PC-9 (cell line): ENCODE measurements at regions not wholly inside any gene's neighbourhood (a gene's known extent, or its start where the extent isn't known, plus 50 kb on each side); places are given as distances from the start of the nearest gene placed in this dataset.

ENCODE experiments used
- CTCF ChIP-seq: fragments of 200-600 bp; sonication (generic); conservative IDR thresholded peaks from 2 replicates; pipeline ENCODE4 v1.6.1; 2017; ENCODE audit warnings: mixed run types, antibody characterized with exemption, mild to moderate bottlenecking, moderate library complexity
- EZH2 ChIP-seq: fragments of 200-600 bp; sonication (generic); IDR thresholded peaks from 2 replicates; pipeline ENCODE4 v1.8.0; 2017; ENCODE audit warnings: antibody characterized with exemption, low read depth

DNA sequence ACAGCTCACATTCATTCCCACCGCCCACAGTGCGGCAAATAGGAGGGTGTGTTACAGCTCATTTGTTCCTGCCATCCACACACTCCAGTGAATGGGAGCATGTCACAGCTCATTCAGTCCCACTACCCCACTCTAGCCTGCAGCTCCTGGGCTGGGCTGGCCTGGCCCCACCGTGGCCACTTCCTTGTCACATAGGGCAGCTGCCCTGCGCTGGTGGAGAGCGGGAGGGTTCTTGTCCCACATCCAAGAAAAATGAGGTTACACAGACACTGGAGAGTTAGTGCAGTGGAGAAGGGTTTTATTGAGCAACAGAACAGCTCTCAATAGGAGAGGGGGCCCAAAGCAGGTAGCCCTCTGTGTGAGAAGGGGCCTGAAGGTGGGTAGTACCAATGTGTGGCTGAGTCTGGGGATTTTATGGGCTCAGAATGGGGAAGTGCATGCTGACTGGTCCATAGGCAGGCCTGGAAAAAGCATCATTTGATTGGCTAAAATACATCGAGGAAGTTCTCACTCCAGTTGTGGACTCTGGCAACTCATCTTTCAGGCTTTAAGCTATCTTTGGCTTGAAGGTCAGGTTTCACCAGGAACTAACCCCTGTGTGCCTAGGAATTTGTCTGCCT, 249.7 kb downstream of the ETAA1 start:
- no peak for TF ChIP-seq CTCF
- no peak for TF ChIP-seq EZH2
